Stimulated activated naive CD4-positive, alpha-beta T cell treated with Interleukin-2 at 50 U/mL for 16 hours (primary cell): ENCODE measurements at regions not wholly inside any gene's neighbourhood (a gene's known extent, or its start where the extent isn't known, plus 50 kb on each side); places are given as distances from the start of the nearest gene placed in this dataset.
"Not testable (repeated sequence)": the region's sequence is repeated elsewhere in the genome, so short reads cannot be mapped to it uniquely, and the experiment has no call there.

Experiments used
- DNase-seq: peaks from one replicate; lab custom pipeline; 2025; lab: John Stamatoyannopoulos, UW

DNA sequence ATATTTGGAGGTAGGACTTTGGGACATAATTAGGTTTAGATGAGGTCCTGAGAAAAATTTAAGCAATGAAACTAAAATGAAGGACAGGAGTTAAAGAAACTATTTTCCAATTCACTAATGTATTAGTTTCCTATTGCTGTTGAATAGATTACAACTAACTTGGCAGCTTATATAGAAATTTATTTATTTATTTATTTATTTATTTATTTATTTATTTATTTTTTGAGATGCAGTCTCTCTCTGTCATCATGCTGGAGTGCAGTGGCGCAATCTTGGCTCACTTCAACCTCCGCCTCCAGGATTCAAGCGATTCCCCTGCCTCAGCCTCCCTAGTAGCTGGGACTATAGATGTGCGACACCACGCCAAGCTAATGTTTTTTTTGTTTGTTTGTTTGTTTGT is 182.4 kb upstream of the ADCY2 start:
- DNase-seq = no peak

- no peak for DNase-seq
Observed at GRCh38 chr5:7214906-7215416, 181.0 kb upstream of the ADCY2 start.

- no peak for DNase-seq
Observed at GRCh38 chr5:7218141-7218540, 177.8 kb upstream of the ADCY2 start.

- DNase-seq = no peak
Observed at GRCh38 chr5:7220156-7220555, 175.8 kb upstream of the ADCY2 start.

GRCh38 chr5:7221041-7221440 is 174.9 kb upstream of the ADCY2 start:
- DNase-seq = no peak

DNA sequence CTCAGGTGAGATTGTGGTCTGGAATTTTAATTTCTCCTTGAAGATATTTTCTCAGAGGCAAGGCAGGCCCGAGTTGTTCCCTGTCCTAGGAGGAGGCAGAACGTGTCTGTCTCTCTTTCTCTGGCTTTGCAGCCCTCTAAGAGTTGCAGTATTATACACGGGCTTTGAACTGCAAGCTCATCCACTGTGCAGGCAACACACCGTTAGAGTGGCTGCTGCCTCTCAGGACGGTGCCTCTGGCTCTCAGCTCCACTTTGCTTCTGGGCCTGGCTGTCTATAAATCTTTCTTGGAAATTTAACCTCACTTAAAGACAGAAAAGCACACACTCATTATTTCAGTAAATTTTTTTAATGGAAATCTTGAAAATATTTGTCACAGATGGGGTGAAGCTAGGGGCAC is 170.1 kb upstream of the ADCY2 start:
- DNase-seq = no peak

GRCh38 chr5:7242118-7242710 is 153.7 kb upstream of the ADCY2 start:
- DNase-seq = no peak

- DNase-seq = no peak
Observed at GRCh38 chr5:7244208-7244607, 151.7 kb upstream of the ADCY2 start.

GRCh38 chr5:7245121-7245651 is 150.8 kb upstream of the ADCY2 start:
- DNase-seq = no peak

GRCh38 chr5:7246287-7246686 is 149.7 kb upstream of the ADCY2 start:
- DNase-seq = no peak

GRCh38 chr5:7250004-7250403 is 145.9 kb upstream of the ADCY2 start:
- DNase-seq = no peak

DNA sequence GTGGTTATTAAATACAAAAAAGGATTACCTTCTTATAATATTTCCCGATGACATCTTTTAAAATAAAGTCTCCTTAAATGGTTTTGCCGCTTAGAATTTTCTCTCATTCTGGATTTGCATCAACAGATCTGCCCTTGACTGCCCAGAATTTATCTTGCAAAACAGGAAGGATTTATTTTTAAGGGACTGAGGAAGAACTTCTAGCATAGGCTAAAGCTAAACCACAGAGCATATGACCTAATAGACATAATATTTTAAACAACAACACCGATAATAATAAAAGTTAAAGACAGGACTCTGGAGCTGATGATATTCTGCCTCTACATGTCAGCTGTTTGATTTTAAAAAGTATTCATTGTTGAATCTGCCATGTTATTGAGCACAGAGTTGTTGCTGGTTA is 145.3 kb upstream of the ADCY2 start:
- no peak for DNase-seq

DNA sequence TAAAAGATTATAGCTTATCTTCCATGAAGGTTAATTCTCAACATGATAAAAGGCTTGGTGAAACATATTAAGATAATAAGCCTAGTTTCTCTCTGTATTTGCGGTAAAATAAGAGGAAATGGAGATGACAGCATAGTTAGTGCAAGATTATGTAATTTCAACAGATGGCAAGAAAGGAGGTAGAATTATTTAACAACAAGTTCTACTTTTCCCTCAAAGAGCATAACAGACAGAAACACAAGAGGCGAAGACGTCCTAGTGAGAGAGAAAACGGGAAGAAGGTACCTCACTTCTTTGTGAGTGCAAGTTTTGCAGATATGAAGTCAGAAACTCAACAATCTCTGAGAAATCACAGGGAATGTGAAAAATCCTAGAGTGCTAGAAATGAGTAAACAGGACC is 144.8 kb upstream of the ADCY2 start:
- no peak for DNase-seq

- no peak for DNase-seq
Observed at GRCh38 chr5:7261049-7261448, 134.9 kb upstream of the ADCY2 start.

GRCh38 chr5:7261900-7262299 is 134.0 kb upstream of the ADCY2 start:
- DNase-seq = no peak

GRCh38 chr5:7263398-7264015 is 132.4 kb upstream of the ADCY2 start:
- not testable (repeated sequence) for DNase-seq

DNA sequence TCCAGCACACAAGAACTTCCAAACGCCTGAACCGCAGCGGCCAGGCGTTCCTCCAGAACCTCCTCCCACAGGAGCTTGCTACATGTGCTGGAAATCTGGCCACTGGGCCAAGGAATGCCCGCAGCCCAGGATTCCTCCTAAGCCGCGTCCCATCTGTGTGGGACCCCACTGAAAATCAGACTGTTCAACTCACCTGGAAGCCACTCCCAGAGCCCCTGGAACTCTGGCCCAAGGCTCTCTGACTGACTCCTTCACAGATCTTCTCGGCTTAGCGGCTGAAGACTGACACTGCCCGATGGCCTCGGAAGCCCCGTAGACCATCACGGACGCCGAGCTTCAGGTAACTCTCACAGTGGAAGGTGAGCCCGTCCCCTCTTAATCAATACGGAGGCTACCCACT is 130.2 kb upstream of the ADCY2 start:
- DNase-seq = not testable (repeated sequence)

- DNase-seq = not testable (repeated sequence)
Observed at GRCh38 chr5:7268722-7269121, 127.2 kb upstream of the ADCY2 start.

- no peak for DNase-seq
Observed at GRCh38 chr5:7269591-7270274, 126.2 kb upstream of the ADCY2 start.

DNA sequence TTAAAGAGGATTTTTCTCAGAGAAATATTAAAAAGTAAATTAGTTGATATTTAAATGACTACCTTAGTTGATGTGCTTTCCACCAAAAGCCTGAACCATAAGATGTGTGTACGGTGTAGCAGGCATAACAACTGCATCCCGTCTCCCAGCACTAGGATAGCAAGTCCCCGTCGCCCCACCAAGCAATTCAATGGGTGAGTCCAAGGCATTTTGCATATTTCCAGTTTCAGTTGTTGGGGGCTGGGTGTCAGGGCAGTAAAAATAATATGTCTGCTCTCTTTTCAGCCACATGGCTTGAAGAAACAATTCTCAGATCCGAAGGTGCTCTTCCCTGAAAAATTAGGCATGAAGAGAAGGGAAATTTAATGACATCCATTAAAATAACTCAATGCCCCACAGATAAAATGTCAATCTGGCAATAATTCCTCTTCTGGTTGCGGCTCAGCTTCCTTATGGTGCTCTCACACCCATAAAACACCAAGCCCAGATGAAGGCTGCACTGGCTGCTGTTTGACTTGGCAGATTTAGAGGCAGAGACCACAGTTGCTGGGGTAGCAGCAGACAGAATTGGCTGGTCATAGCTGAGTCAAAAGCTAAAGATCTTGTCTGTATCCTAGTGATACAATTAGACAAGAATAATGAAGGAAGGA is 124.4 kb upstream of the ADCY2 start:
- DNase-seq = no peak

DNA sequence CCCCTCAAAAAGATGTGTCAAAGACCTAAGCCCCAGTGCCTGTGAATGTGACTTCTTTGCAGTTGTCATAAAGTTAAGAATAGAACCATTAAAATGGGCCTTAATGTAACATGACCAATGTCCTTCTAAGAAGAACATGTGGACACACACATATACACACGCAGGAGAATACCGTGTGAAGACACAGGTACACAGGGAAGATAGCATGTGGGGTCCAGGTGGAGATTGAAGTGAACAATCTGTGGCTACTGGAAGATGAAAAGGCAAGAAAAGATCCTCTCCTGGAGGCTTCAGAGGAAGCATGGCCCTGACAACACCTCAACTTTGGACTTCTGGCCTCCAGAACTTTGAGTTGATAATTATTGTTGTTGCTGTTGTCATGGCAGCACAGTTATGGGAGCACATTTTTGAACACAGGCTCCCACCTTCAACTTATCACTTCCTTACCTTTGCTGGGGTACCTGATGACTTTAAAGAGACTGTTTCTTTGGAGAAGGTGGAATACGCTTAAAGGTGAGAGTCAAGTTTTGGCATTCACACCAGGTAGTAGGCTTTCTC is 123.5 kb upstream of the ADCY2 start:
- no peak for DNase-seq

- DNase-seq = no peak
Observed at GRCh38 chr5:7274203-7274602, 121.7 kb upstream of the ADCY2 start.
